ENCODE measurements at regions not wholly inside any gene's neighbourhood (a gene's known extent, or its start where the extent isn't known, plus 50 kb on each side); places are given as distances from the start of the nearest gene placed in this dataset.

DNA sequence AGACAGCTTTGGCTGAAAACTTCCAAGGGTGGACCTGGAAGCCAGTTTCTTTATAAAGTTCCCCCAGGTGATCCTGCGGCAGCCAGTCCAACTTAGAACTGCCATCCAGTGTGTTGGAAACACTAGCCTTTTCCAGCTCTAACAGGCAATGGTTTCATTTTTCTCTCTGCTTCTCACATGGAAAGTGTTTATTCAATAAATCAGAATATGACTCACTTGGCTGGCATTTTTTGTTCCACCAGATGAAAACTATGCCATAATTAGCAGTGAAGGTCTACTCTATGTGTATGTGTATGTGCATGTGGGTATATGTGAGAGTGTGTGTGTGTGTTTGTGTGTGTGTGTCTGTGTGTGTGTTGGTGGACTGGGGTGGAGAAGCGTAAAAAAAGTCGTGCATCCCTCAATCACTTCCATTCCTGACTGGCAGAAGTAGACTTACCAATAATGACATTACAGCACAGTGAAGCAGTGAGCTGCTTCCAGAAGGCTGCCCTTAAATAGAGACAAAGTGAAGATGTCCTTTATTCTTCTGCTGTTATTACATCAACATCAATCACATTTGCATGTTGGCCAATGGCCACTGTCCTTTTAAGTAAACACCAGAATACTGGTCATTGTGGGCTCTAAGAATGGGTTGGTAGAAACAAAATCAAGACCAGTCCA is 90.9 kb upstream of the SETBP1 start:
- no peak overlapping the region for H3K27ac ChIP-seq
- TF ChIP-seq, protein P1, sequence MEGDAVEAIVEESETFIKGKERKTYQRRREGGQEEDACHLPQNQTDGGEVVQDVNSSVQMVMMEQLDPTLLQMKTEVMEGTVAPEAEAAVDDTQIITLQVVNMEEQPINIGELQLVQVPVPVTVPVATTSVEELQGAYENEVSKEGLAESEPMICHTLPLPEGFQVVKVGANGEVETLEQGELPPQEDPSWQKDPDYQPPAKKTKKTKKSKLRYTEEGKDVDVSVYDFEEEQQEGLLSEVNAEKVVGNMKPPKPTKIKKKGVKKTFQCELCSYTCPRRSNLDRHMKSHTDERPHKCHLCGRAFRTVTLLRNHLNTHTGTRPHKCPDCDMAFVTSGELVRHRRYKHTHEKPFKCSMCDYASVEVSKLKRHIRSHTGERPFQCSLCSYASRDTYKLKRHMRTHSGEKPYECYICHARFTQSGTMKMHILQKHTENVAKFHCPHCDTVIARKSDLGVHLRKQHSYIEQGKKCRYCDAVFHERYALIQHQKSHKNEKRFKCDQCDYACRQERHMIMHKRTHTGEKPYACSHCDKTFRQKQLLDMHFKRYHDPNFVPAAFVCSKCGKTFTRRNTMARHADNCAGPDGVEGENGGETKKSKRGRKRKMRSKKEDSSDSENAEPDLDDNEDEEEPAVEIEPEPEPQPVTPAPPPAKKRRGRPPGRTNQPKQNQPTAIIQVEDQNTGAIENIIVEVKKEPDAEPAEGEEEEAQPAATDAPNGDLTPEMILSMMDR (conservative IDR thresholded peaks at IDR 0.05) = no peak
- TF ChIP-seq ZFX (IDR thresholded peaks at IDR 0.05) = no peak

DNA sequence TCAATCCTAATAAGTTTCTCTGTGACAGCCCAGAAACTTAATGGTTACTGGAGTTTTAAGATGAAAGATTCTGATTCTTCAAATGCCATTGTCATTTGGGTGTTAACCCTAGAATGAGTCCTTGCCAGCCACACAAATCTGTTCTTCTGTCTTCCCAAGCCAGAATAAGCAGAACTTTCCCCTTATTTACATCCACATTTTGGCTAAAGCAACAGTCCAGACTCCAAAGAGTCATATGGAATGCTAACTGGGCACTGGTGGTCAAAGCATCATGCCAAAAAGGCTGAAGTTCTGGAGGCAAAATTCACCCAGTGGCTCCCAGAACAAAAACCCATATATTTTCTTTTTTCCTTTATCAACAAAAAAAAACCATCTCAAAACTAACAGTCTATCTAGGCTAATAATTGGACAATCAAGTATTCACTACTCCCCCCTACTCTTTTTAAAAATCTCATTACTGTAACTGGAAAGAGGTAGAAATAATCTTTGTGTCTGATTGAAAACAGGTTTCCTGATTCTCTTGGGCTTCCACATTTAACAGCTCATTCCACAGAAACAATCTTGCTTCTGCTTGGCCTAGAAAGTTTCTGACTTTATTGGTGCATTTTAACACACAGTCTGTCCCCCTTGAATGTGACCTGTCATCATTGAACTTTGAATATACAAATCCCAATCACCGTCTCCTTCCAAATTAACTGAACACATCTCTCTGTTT is 89.6 kb upstream of the SETBP1 start:
- H3K27ac ChIP-seq = no peak overlapping the region
- TF ChIP-seq, protein P1 (conservative IDR thresholded peaks at IDR 0.05) = no peak
- no peak for TF ChIP-seq ZFX (IDR thresholded peaks at IDR 0.05)

DNA sequence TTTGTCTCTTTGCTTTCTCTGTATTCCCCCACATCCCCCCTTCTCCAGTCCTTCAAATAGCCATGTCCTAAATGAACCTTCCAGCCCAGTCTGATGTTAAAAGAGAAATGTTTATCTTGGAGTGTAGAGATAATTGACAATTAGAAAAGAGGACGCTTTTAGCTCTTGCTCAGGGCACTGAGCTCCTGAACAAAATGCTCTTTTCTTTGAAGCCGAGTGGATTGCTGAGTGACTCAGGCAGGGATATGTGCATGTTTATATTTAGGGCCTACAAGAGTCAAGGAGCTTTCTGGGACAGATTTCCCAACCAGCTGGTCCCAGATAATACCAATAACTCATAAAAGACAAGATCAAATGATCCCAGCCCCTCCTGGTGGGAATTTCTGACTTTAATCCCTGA is 88.0 kb upstream of the SETBP1 start:
- TF ChIP-seq ZFX (IDR thresholded peaks at IDR 0.05) = no peak
- TF ChIP-seq, protein P1 (conservative IDR thresholded peaks at IDR 0.05) = no peak
- no peak overlapping the region for H3K27ac ChIP-seq

DNA sequence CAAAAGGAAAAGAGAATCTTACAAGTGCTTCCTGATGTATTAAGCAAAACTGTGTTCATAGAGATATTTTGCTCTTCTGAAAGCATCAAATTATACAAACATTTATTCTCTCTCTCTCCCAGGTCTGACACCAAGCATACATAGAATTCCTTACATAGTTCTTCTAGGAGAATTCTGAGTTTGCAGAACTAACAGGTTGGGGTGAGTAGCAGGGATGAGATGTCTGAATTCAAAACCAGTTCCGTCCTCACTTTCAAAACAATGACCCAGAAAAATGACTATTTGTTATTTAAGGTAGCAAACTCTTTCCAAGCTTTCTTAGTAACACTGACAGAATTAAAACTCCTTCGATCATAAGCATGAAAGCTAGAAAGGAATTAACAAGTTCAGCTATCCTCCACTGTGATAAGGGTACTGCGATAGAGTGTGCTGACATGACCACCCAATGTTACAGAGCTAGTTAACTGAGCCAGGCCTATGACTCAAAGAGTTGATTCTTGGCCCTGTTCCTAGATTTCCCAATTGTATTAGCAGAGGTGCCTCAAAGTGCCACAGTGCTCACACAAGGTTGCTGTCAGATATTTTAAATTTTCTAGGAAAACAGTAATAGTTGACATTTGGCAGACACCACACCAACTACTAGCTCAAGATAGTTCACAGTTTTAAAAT is 85.8 kb upstream of the SETBP1 start:
- TF ChIP-seq, protein P1 (conservative IDR thresholded peaks at IDR 0.05) = no peak
- TF ChIP-seq ZFX (IDR thresholded peaks at IDR 0.05) = no peak
- no peak overlapping the region for H3K27ac ChIP-seq

DNA sequence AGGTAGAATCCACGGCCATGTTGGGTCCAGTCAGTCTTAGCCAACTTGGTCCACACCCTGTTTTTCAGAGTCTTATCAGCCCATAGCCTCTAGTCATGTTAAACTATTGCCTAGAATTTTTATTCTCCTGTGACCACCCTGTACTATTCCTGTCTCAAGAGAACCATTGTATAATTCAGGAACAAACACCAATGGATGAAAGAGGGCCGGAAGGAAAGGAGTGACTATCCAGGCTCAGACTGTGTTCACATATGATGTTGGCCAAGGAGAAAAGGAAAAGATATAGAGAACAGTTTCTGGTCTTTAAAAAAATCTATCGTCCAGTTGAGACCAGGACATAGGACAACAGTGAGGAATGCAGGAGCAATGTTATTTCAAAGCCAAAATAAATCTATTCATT is 82.9 kb upstream of the SETBP1 start:
- H3K27ac ChIP-seq = no peak overlapping the region
- TF ChIP-seq, protein P1 (conservative IDR thresholded peaks at IDR 0.05) = no peak
- TF ChIP-seq ZFX (IDR thresholded peaks at IDR 0.05) = no peak

DNA sequence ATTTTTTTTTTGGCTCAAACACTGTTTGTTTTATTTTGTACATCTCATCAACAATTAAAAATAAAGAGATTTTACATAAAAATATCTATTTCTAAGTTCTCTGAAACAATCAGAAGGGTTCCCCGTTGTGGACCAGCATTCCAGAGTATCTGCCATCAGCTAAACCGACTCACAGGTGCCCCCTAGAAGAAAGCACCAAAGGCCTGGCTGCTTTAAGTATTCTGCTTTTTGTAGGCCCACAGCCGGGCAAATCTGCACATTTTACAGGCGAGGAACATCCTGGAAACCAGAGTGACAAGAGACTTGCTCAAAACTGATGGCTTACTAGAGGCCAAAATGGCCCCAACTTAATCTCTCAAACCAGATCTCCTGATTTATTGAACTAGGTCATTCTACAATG is 82.2 kb upstream of the SETBP1 start:
- no peak for TF ChIP-seq ZFX (IDR thresholded peaks at IDR 0.05)
- TF ChIP-seq, protein P1 (conservative IDR thresholded peaks at IDR 0.05) = peak; percentile 12; the same call in 1 of the 2 replicates
- H3K27ac ChIP-seq = no peak overlapping the region

DNA sequence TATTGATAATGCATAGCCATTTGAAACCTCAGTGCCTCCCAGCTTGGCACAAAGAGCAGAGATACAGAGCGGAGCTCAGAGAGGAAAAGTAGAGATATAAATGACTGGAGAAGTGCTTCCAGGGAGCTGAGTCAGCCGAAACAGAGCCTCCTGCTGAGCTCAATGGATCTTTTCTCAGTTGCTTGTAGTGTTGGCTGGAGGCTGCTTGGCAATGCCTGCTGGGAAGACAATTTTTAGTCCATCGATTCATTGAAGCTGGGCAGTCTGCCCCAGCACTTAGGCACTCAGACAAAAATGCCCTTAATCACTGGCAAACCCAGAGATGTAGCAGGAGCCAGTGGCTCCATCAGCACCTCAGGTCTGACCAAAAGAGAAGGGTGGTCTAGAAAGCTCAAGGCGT is 81.3 kb upstream of the SETBP1 start:
- TF ChIP-seq, protein P1 (conservative IDR thresholded peaks at IDR 0.05) = no peak
- TF ChIP-seq ZFX (IDR thresholded peaks at IDR 0.05) = no peak
- H3K27ac ChIP-seq = no peak overlapping the region
